ENCODE measurements at regions not wholly inside any gene's neighbourhood (a gene's known extent, or its start where the extent isn't known, plus 50 kb on each side); places are given as distances from the start of the nearest gene placed in this dataset.

DNA sequence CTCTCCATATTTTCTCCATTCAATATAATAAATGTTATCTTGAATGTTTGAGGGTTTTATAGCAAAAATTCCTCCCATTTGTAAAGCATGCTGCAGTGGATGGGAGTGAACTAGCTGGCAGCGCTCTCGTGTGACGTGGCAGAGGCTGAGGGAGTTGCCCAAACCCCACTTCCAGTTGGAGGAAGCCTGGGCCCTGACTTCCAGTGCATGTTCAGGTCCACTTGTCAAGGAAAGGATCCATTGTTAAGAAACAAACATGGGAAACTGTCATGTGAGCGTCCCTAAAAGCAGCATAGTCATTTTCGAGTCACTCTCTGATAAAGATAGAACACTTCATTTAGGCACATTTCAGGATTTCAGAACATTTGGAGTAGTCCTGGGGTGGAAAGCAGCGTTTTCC lies 116.6 kb downstream of the SLC25A47 start:
- no peak overlapping the region for H3K27ac ChIP-seq (replicated peaks; ENCODE audit: low read length)
- WGBS, 2 donors (ENCODE audit: extremely low coverage in 2 of 2, insufficient read length in 2 of 2, insufficient replicate concordance in 1 of 2): no CpG with 5 or more reads among the region's 6 CpGs
- no peak overlapping the region for H3K4ac ChIP-seq (ENCODE audit: low read length)
- H2BK12ac ChIP-seq (ENCODE audit: low read length): no peak overlapping the region
- H2AK5ac ChIP-seq (ENCODE audit: low read depth, low read length): no peak overlapping the region
- no peak overlapping the region for H2AFZ ChIP-seq (ENCODE audit: low read length)
- no peak for DNase-seq (ENCODE audit: low spot score)
- H3K9ac ChIP-seq (ENCODE audit: low read depth, low read length, poor library complexity): no peak overlapping the region
- H4K91ac ChIP-seq (ENCODE audit: low read depth, low read length, poor library complexity): no peak overlapping the region
- H3K27me3 ChIP-seq (ENCODE audit: control insufficient read depth in 3 of 3, insufficient read depth in 3 of 3, low read depth in 1 of 3, low read length in 3 of 3): no peaks in the 10 kb centered on the region
- H3K4me3 ChIP-seq (ENCODE audit: low read length in 2 of 2): no peak overlapping the region
- H3K23ac ChIP-seq (ENCODE audit: low read depth, low read length, poor library complexity): no peak overlapping the region
- no peaks in the 10 kb centered on the region for H3K36me3 ChIP-seq (replicated peaks in 1 of 2; ENCODE audit: control insufficient read depth in 2 of 2, insufficient read depth in 2 of 2, low read length in 2 of 2)
- H4K8ac ChIP-seq (ENCODE audit: low read depth, low read length): no peak overlapping the region
- no peak overlapping the region for H2BK15ac ChIP-seq (ENCODE audit: low read length)
- H3K79me1 ChIP-seq (ENCODE audit: low read depth, low read length): no peaks in the 10 kb centered on the region
- no peak overlapping the region for H3K4me2 ChIP-seq (ENCODE audit: insufficient read depth, low read length, poor library complexity, severe bottlenecking)
- no peak overlapping the region for H3K18ac ChIP-seq (ENCODE audit: low read length)
- peaks cover 20 to 33% of the 10 kb centered on the region in 2 donors for H3K4me1 ChIP-seq (ENCODE audit: control insufficient read depth in 2 of 2, insufficient read depth in 1 of 2, low read depth in 1 of 2, low read length in 2 of 2)
- no peak overlapping the region for H2BK120ac ChIP-seq (ENCODE audit: low read depth, low read length)
- no peak overlapping the region for H2BK5ac ChIP-seq (ENCODE audit: low read length)
- H3K9me3 ChIP-seq (replicated peaks in 1 of 2; ENCODE audit: control insufficient read depth in 2 of 2, insufficient read depth in 1 of 2, low read depth in 1 of 2, low read length in 2 of 2): no peaks in the 10 kb centered on the region
- no peak overlapping the region for H3K14ac ChIP-seq (ENCODE audit: low read length)

DNA sequence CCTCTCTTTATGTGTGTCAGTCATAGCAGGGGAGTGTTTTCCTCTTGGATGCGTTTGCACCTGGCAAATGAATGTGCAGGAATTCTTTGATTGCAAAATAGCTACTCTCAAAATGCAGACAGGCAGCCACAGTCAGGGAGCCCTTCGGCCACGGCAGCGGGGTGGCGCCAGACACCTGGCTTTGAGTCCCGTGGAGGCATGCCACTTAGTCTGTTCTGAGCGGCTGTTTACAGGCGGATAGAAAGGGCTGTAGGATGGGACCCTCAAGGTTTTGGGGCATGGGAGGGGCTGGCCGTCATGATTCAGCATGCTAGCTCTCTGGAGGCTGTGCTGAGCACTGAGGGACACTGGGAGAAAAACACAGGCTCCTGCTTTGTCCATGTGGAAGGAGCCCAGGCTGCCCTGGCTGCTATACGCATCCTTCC lies 117.1 kb downstream of the SLC25A47 start:
- WGBS, 2 donors (ENCODE audit: extremely low coverage in 2 of 2, insufficient read length in 2 of 2, insufficient replicate concordance in 1 of 2): no CpG with 5 or more reads among the region's 10 CpGs
- Histone ChIP-seq H2BK120ac (ENCODE audit: low read depth, low read length) (no peak overlapping the region), H3K4me2 (ENCODE audit: insufficient read depth, low read length, poor library complexity, severe bottlenecking) (no peak overlapping the region), H3K36me3 (replicated peaks in 1 of 2; ENCODE audit: control insufficient read depth in 2 of 2, insufficient read depth in 2 of 2, low read length in 2 of 2) (no peaks in the 10 kb centered on the region), H3K14ac (ENCODE audit: low read length) (no peak overlapping the region), H3K9ac (ENCODE audit: low read depth, low read length, poor library complexity) (no peak overlapping the region), H3K27me3 (ENCODE audit: control insufficient read depth in 3 of 3, insufficient read depth in 3 of 3, low read depth in 1 of 3, low read length in 3 of 3) (no peaks in the 10 kb centered on the region), H2BK12ac (ENCODE audit: low read length) (no peak overlapping the region), H2AK5ac (ENCODE audit: low read depth, low read length) (no peak overlapping the region), H3K18ac (ENCODE audit: low read length) (no peak overlapping the region), H3K4me1 (ENCODE audit: control insufficient read depth in 2 of 2, insufficient read depth in 1 of 2, low read depth in 1 of 2, low read length in 2 of 2) (peaks cover 16 to 29% of the 10 kb centered on the region in 2 donors), H3K79me1 (ENCODE audit: low read depth, low read length) (no peaks in the 10 kb centered on the region), H4K91ac (ENCODE audit: low read depth, low read length, poor library complexity) (no peak overlapping the region), H3K23ac (ENCODE audit: low read depth, low read length, poor library complexity) (no peak overlapping the region), H3K4me3 (ENCODE audit: low read length in 2 of 2) (no peak overlapping the region), H2BK5ac (ENCODE audit: low read length) (no peak overlapping the region), H3K9me3 (replicated peaks in 1 of 2; ENCODE audit: control insufficient read depth in 2 of 2, insufficient read depth in 1 of 2, low read depth in 1 of 2, low read length in 2 of 2) (no peaks in the 10 kb centered on the region), H2BK15ac (ENCODE audit: low read length) (no peak overlapping the region), H3K4ac (ENCODE audit: low read length) (no peak overlapping the region), H3K27ac (replicated peaks; ENCODE audit: low read length) (no peak overlapping the region), H2AFZ (ENCODE audit: low read length) (peak overlapping the region; percentile 58), H4K8ac (ENCODE audit: low read depth, low read length) (no peak overlapping the region)
- peak; percentile 56 for DNase-seq (ENCODE audit: low spot score)

DNA sequence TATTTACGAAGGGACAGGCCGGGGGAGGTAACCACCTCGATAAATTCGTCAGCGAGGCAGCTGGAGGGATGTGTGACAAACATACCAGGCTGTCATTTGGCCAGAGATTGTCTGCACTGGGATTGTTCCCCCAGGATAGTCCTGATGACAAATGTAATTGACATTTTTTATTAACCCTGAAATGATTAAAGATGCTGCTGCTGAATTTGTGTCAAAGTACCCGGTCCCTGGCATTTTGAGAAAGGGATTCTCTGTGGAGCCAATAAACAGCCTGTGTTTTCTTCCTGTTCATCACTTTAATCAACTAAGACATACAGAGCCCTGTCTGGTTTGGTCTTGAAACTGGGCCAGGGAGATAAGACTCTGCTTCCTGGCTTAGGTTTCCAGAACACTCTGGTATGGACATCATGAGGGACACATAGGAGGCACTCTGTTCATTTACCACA lies 117.6 kb downstream of the SLC25A47 start:
- DNase-seq (ENCODE audit: low spot score): no peak
- Histone ChIP-seq H4K91ac (ENCODE audit: low read depth, low read length, poor library complexity) (no peak overlapping the region), H3K9me3 (replicated peaks in 1 of 2; ENCODE audit: control insufficient read depth in 2 of 2, insufficient read depth in 1 of 2, low read depth in 1 of 2, low read length in 2 of 2) (no peaks in the 10 kb centered on the region), H2BK120ac (ENCODE audit: low read depth, low read length) (no peak overlapping the region), H3K4me2 (ENCODE audit: insufficient read depth, low read length, poor library complexity, severe bottlenecking) (no peak overlapping the region), H3K4ac (ENCODE audit: low read length) (no peak overlapping the region), H3K14ac (ENCODE audit: low read length) (peak overlapping the region; percentile 12), H2BK15ac (ENCODE audit: low read length) (no peak overlapping the region), H3K18ac (ENCODE audit: low read length) (no peak overlapping the region), H3K23ac (ENCODE audit: low read depth, low read length, poor library complexity) (no peak overlapping the region), H3K9ac (ENCODE audit: low read depth, low read length, poor library complexity) (no peak overlapping the region), H3K27me3 (ENCODE audit: control insufficient read depth in 3 of 3, insufficient read depth in 3 of 3, low read depth in 1 of 3, low read length in 3 of 3) (no peaks in the 10 kb centered on the region), H3K79me1 (ENCODE audit: low read depth, low read length) (no peaks in the 10 kb centered on the region), H2BK5ac (ENCODE audit: low read length) (no peak overlapping the region), H3K4me3 (ENCODE audit: low read length in 2 of 2) (no peak overlapping the region), H3K4me1 (ENCODE audit: control insufficient read depth in 2 of 2, insufficient read depth in 1 of 2, low read depth in 1 of 2, low read length in 2 of 2) (peaks cover 19 to 29% of the 10 kb centered on the region in 2 donors), H2BK12ac (ENCODE audit: low read length) (peak overlapping the region; percentile 26), H2AK5ac (ENCODE audit: low read depth, low read length) (peak overlapping the region; percentile 50), H2AFZ (ENCODE audit: low read length) (peak overlapping the region; percentile 58), H3K27ac (replicated peaks; ENCODE audit: low read length) (no peak overlapping the region), H3K36me3 (replicated peaks in 1 of 2; ENCODE audit: control insufficient read depth in 2 of 2, insufficient read depth in 2 of 2, low read length in 2 of 2) (no peaks in the 10 kb centered on the region), H4K8ac (ENCODE audit: low read depth, low read length) (no peak overlapping the region)
- no CpG with 5 or more reads among the region's 6 CpGs for WGBS, 2 donors (ENCODE audit: extremely low coverage in 2 of 2, insufficient read length in 2 of 2, insufficient replicate concordance in 1 of 2)

DNA sequence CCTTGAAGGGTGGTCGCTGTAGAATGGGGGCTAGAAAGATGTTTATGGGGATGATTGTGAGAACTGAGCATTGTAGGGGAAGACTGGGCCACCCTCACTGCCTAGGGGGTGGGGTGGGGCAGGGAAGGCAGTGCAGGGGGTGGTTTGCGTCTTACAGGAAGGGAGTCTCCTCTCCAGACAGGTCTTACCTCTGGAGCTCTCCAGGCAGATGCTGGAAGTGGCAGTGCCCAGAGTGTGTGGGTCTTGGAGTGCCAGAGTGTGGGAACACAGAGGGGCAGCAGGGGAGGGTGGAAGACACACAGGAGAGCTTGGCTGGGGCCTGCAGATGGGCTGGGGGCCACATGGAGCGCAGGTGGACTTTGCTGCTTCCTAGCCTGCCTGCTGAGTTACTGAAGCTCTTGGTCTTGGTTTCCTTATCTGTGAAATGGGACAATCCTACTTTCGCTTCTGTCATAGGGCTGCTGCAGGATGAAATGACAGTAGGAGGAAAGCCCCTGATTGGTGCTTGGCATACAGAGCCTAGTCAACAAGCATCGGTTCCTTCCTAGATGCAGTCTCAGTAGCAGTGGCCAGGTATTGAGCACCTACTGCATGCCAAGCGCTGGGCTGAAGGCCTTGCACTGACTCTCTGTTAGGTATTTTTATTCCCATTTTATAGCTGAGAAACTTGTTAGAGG lies 118.3 kb downstream of the SLC25A47 start:
- no CpG with 5 or more reads among the region's 6 CpGs for WGBS, 2 donors (ENCODE audit: extremely low coverage in 2 of 2, insufficient read length in 2 of 2, insufficient replicate concordance in 1 of 2)
- H3K9ac ChIP-seq (ENCODE audit: low read depth, low read length, poor library complexity): no peak overlapping the region
- peak overlapping the region; percentile 50 for H2AK5ac ChIP-seq (ENCODE audit: low read depth, low read length)
- H3K23ac ChIP-seq (ENCODE audit: low read depth, low read length, poor library complexity): peak overlapping the region; percentile 9
- H3K4me2 ChIP-seq (ENCODE audit: insufficient read depth, low read length, poor library complexity, severe bottlenecking): no peak overlapping the region
- no peaks in the 10 kb centered on the region for H3K9me3 ChIP-seq (replicated peaks in 1 of 2; ENCODE audit: control insufficient read depth in 2 of 2, insufficient read depth in 1 of 2, low read depth in 1 of 2, low read length in 2 of 2)
- no peaks in the 10 kb centered on the region for H3K79me1 ChIP-seq (ENCODE audit: low read depth, low read length)
- H4K91ac ChIP-seq (ENCODE audit: low read depth, low read length, poor library complexity): no peak overlapping the region
- H3K4me3 ChIP-seq (ENCODE audit: low read length in 2 of 2): no peak overlapping the region
- H3K14ac ChIP-seq (ENCODE audit: low read length): peak overlapping the region; percentile 12
- H2BK120ac ChIP-seq (ENCODE audit: low read depth, low read length): no peak overlapping the region
- no peak overlapping the region for H2BK5ac ChIP-seq (ENCODE audit: low read length)
- peak overlapping the region; percentile 66 for H3K18ac ChIP-seq (ENCODE audit: low read length)
- H3K27me3 ChIP-seq (ENCODE audit: control insufficient read depth in 3 of 3, insufficient read depth in 3 of 3, low read depth in 1 of 3, low read length in 3 of 3): no peaks in the 10 kb centered on the region
- no peaks in the 10 kb centered on the region for H3K36me3 ChIP-seq (replicated peaks in 1 of 2; ENCODE audit: control insufficient read depth in 2 of 2, insufficient read depth in 2 of 2, low read length in 2 of 2)
- no peak overlapping the region for H2AFZ ChIP-seq (ENCODE audit: low read length)
- H3K27ac ChIP-seq (replicated peaks; ENCODE audit: low read length): no peak overlapping the region
- H2BK12ac ChIP-seq (ENCODE audit: low read length): peak overlapping the region; percentile 26
- no peak for DNase-seq (ENCODE audit: low spot score)
- no peak overlapping the region for H2BK15ac ChIP-seq (ENCODE audit: low read length)
- H4K8ac ChIP-seq (ENCODE audit: low read depth, low read length): peak overlapping the region; percentile 53
- H3K4ac ChIP-seq (ENCODE audit: low read length): no peak overlapping the region
- H3K4me1 ChIP-seq (ENCODE audit: control insufficient read depth in 2 of 2, insufficient read depth in 1 of 2, low read depth in 1 of 2, low read length in 2 of 2): peaks cover 19 to 29% of the 10 kb centered on the region in 2 donors

Data from neuronal stem cell (in vitro differentiated cells).